HG02870 (cell line): ENCODE measurements at regions not wholly inside any gene's neighbourhood (a gene's known extent, or its start where the extent isn't known, plus 50 kb on each side); places are given as distances from the start of the nearest gene placed in this dataset.
"Not testable (repeated sequence)": the region's sequence is repeated elsewhere in the genome, so short reads cannot be mapped to it uniquely, and the experiment has no call there.

ENCODE experiments used
- ATAC-seq: cut with Tn5 transposase; IDR thresholded peaks from one replicate; pipeline ENCODE4 v1.9.1; 2021; ENCODE audit warnings: mild to moderate bottlenecking, moderate library complexity; ENCODE audit not compliant: unreplicated experiment

GRCh38 chr5:165004175-165004574 is 1498.8 kb downstream of the MAT2B start:
- ATAC-seq: no peak

GRCh38 chr5:165014439-165014838 is 1509.0 kb downstream of the MAT2B start:
- no peak for ATAC-seq

- no peak for ATAC-seq
Measured at GRCh38 chr5:165015126-165015525, 1509.7 kb downstream of the MAT2B start.

- no peak for ATAC-seq
Measured at GRCh38 chr5:165015547-165015946, 1510.1 kb downstream of the MAT2B start.

GRCh38 chr5:165026971-165027370 is 1521.6 kb downstream of the MAT2B start:
- no peak for ATAC-seq

GRCh38 chr5:165028356-165028755 is 1522.9 kb downstream of the MAT2B start:
- no peak for ATAC-seq

GRCh38 chr5:165029099-165029870 is 1523.9 kb downstream of the MAT2B start:
- ATAC-seq: no peak

- no peak for ATAC-seq
Measured at GRCh38 chr5:165030971-165031370, 1525.6 kb downstream of the MAT2B start.

- no peak for ATAC-seq
Measured at GRCh38 chr5:165031371-165031770, 1526.0 kb downstream of the MAT2B start.

GRCh38 chr5:165035520-165035919 is 1530.1 kb downstream of the MAT2B start:
- ATAC-seq: no peak

GRCh38 chr5:165039748-165040147 is 1534.3 kb downstream of the MAT2B start:
- no peak for ATAC-seq

GRCh38 chr5:165045941-165046340 is 1540.5 kb downstream of the MAT2B start:
- ATAC-seq: not testable (repeated sequence)

- ATAC-seq: no peak
Measured at GRCh38 chr5:165055476-165055875, 1550.1 kb downstream of the MAT2B start.

GRCh38 chr5:165057145-165057544 is 1551.7 kb downstream of the MAT2B start:
- ATAC-seq: no peak

- no peak for ATAC-seq
Measured at GRCh38 chr5:165066751-165067385, 1561.4 kb downstream of the MAT2B start.

- no peak for ATAC-seq
Measured at GRCh38 chr5:165076686-165077085, 1571.3 kb downstream of the MAT2B start.

- ATAC-seq: no peak
Measured at GRCh38 chr5:165079389-165079788, 1574.0 kb downstream of the MAT2B start.

GRCh38 chr5:165083394-165083793 is 1578.0 kb downstream of the MAT2B start:
- ATAC-seq: no peak

GRCh38 chr5:165086465-165086864 is 1581.0 kb downstream of the MAT2B start:
- no peak for ATAC-seq

- no peak for ATAC-seq
Measured at GRCh38 chr5:165094782-165095181, 1589.4 kb downstream of the MAT2B start.

GRCh38 chr5:165101709-165102108 is 1596.3 kb downstream of the MAT2B start:
- no peak for ATAC-seq

- no peak for ATAC-seq
Measured at GRCh38 chr5:165104611-165105010, 1599.2 kb downstream of the MAT2B start.
